ENCODE measurements at regions not wholly inside any gene's neighbourhood (a gene's known extent, or its start where the extent isn't known, plus 50 kb on each side); places are given as distances from the start of the nearest gene placed in this dataset.

DNA sequence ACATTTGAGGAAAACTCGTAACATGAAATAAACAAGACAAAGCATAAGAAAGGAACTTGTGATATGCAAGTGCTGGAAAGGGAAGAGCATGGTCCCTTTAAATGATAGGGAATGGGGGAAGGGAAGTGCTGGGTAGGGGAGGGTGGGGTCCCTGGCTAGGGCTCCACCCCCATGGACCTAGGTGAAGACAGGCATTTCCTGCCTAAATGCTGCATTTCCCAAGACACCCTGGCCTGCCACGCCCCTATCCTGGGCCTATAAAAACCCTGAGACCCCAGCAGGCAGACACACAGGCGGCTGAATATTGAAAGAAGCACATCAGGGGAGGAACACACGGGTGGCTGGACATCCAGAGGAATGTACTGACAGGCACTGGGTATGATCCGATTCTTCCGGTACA lies 499.9 kb downstream of the ZEB2 start:
- TF ChIP-seq POLR2A (IDR thresholded peaks at IDR 0.05) (no peak), POLR2AphosphoS5 (IDR thresholded peaks at IDR 0.05) (no peak)
- TF ChIP-seq, protein P1, sequence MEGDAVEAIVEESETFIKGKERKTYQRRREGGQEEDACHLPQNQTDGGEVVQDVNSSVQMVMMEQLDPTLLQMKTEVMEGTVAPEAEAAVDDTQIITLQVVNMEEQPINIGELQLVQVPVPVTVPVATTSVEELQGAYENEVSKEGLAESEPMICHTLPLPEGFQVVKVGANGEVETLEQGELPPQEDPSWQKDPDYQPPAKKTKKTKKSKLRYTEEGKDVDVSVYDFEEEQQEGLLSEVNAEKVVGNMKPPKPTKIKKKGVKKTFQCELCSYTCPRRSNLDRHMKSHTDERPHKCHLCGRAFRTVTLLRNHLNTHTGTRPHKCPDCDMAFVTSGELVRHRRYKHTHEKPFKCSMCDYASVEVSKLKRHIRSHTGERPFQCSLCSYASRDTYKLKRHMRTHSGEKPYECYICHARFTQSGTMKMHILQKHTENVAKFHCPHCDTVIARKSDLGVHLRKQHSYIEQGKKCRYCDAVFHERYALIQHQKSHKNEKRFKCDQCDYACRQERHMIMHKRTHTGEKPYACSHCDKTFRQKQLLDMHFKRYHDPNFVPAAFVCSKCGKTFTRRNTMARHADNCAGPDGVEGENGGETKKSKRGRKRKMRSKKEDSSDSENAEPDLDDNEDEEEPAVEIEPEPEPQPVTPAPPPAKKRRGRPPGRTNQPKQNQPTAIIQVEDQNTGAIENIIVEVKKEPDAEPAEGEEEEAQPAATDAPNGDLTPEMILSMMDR (IDR thresholded peaks at IDR 0.05 in 8 of 11, conservative IDR thresholded peaks at IDR 0.05 in 3 of 11): no peak

All from spleen (tissue), 7 donors.